ENCODE measurements at regions not wholly inside any gene's neighbourhood (a gene's known extent, or its start where the extent isn't known, plus 50 kb on each side); places are given as distances from the start of the nearest gene placed in this dataset.
"Not testable (repeated sequence)": the region's sequence is repeated elsewhere in the genome, so short reads cannot be mapped to it uniquely, and the experiment has no call there.

- DNase-seq = no peak
These were observed 92.5 kb upstream of the NAP1L1 start for GRCh38 chr12:76176940-76177339.

GRCh38 chr12:76175946-76176345 is 91.5 kb upstream of the NAP1L1 start:
- not testable (repeated sequence) for DNase-seq

- no peak for DNase-seq
These were observed 89.3 kb upstream of the NAP1L1 start for GRCh38 chr12:76173756-76174155.

DNA sequence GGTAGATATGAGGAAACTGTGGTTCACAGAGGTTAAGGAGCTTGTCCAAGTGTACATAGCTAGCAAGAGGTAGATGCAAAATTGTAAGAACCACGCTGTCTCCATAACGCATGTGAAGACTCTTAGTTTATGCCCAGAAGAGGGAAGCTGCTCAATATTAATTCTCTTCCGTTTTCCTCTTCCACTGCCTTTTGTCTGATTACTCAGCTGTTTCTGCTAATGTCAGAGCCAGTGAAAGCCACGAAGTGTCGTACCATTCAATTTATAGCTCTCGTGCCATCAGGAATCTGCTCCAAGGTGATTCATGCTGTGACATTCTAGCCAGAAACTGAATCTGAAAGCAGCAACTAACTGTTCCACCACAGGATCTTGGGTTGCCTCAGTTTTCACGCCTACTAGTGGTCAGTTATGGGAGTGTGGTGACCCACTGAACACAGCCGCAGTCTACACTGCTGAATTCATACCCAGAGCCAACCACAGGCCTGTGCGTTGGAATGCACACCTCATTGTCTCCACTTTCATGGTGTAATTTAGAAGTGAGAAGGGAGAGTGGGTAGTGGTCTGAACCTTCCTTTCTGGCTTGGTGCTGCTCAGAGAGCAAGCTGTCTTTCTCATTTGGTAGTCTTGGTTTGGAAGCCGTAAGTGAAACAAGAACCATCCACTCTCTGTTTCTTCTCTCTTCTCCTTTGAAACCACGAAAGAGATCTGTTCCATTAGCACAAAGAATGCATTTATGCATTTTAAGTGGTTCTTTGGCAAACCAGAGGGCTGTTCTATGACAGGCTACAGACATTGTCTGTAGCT is 74.2 kb upstream of the NAP1L1 start:
- DNase-seq = peak; percentile 61

- no peak for DNase-seq
These were observed 72.2 kb upstream of the NAP1L1 start for GRCh38 chr12:76156726-76157125.

DNA sequence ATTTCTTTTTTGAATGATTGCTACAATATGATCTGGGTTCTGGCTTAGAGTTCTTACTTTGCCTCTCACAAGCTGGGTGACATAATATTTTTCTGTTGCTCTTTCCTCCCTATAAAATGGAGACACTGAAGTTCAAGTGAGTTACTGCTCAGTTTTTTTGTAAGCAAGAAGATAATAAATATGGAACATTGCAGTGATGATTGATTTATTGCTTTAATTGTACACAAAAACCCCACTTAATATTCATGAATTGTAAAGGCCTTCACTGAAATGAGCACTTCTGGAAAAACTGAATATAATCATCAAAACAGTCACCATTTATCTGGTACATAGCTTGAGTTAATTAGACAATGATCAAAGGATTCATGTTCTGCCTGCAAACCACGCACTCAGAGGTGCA is 71.8 kb upstream of the NAP1L1 start:
- no peak for DNase-seq

GRCh38 chr12:76155157-76155670 is 70.7 kb upstream of the NAP1L1 start:
- no peak for DNase-seq

DNA sequence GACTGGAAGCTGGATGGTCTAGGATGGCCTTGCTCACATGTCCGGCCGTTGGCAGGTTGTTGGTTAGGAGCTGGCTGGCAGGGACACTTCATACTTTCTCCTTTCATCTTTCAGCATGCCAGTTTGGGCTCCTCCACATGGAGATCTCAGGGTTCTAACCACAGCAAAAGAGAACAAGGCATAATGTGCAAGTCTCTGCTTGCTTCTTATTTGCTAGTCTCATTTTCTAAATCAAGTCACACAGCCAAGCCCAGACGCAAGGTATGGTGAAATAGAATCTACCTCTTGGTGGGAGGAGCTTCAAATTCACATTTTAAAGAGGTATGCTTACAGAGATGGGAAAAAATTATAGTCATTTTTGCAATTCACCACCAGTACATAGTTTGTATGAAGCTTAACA is 69.1 kb upstream of the NAP1L1 start:
- no peak for DNase-seq

DNA sequence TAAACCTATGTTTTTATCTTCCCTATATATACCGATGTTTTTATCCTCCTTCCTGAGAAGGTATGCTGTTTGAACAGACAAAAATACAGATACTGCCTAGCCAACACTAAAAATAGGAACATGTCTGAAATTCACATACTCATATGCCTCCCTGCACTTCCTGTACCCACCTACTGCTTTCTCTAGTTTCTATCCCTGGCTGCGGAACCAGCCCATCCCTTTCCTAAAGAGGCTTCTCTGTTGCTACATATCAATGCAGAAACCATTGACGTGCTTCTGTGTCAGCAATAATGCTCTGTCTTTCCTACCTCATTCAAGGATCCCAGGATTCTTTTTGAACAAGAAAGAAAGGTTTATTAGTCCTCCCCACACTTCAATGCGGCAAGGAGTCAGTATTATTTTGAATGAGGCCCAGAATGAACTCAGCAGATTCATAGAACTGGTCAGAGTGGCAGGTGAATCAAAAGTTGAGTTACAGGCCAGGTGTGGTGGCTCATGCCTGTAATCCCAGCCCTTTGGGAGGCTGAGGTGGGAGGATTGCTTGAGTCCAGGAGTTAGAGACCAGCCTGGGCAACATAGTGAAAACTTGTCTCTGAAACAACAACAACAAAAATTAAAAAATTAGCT is 67.8 kb upstream of the NAP1L1 start:
- peak; percentile 23 for DNase-seq

DNA sequence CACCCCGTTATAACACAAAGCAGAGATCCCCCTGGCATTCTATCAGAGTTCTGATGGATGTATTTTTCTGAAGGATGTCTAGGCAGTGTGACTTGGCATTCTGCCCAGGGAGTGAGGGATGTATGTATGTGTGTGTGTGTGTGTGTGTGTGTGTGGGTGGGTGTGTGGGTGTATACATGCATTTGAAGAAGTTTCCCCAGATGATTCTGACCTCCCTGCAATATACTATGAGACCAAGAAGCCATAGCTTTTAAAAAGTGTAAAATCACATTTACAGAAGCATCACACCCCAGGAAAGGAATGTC is 59.7 kb upstream of the NAP1L1 start:
- peak; percentile 22 for DNase-seq

DNA sequence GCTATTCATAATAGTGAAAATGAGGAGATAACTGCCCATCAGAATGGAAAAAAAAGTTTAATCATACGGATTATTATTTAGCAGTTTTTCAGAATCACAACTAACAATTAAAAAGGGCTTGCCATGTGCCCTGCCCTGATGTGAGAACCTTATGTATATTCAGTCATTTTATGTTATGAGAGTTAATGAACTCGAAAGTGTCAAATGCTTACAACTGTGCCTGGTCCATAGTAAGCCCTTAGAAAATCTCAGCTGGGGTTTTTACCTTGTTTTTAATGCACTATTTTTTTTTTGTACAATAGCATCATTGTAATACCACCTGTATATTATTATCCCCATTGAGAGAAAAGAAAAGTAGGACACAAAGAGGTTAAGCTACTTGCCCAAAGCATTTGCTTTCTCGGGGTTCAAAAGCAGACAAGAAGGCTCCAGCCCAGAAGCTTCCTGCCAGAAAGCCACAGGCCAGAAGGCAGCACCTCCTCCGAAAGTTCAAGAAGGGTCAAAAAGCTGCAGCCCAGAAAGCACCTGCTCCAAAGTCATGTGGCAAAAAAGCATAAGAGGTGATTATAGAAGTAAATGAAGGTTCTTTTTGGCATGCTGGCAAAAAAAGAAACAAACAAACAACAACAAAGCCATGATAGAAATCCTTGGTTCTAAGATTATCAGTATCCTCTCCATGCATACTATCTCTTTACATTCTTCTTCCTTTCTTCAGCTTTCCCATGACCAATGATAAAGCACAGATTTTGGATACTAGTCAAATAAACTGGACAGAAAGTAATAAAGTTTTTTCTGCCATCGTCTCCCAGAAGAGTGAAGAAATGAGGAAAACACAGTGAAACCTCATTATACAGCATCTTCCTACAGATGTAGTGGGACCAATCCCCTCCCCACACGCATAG is 59.1 kb upstream of the NAP1L1 start:
- DNase-seq = no peak

- DNase-seq = no peak
These were observed 57.8 kb upstream of the NAP1L1 start for GRCh38 chr12:76142305-76142704.

GRCh38 chr12:76138656-76139055 is 54.2 kb upstream of the NAP1L1 start:
- DNase-seq = no peak

DNA sequence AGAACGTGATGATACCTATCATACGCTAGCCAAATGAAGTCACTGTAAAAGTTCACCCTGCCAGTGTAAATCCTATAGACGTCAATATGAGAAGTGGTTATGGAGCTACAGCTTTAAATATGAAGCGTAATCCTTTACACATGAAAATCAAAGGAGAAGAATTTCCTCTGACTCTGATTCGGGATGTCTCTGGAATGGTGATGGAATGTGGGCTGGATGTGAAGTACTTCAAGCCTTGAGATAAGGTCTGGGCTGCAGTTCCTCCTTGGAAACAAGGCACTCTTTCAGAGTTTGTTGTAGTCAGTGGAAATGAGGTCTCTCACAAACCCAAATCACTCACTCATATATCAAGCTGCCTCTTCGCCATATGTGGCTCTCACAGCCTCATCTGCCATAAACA is 53.1 kb upstream of the NAP1L1 start:
- DNase-seq = no peak

GRCh38 chr12:76135456-76135855 is 51.0 kb upstream of the NAP1L1 start:
- DNase-seq = no peak
